NCI-H187 (cell line): ENCODE measurements at regions not wholly inside any gene's neighbourhood (a gene's known extent, or its start where the extent isn't known, plus 50 kb on each side); places are given as distances from the start of the nearest gene placed in this dataset.

Experiments
- DNase-seq, 2 experiments: peaks; one replicate each; lab custom pipeline; 2025; lab: John Stamatoyannopoulos, UW

DNA sequence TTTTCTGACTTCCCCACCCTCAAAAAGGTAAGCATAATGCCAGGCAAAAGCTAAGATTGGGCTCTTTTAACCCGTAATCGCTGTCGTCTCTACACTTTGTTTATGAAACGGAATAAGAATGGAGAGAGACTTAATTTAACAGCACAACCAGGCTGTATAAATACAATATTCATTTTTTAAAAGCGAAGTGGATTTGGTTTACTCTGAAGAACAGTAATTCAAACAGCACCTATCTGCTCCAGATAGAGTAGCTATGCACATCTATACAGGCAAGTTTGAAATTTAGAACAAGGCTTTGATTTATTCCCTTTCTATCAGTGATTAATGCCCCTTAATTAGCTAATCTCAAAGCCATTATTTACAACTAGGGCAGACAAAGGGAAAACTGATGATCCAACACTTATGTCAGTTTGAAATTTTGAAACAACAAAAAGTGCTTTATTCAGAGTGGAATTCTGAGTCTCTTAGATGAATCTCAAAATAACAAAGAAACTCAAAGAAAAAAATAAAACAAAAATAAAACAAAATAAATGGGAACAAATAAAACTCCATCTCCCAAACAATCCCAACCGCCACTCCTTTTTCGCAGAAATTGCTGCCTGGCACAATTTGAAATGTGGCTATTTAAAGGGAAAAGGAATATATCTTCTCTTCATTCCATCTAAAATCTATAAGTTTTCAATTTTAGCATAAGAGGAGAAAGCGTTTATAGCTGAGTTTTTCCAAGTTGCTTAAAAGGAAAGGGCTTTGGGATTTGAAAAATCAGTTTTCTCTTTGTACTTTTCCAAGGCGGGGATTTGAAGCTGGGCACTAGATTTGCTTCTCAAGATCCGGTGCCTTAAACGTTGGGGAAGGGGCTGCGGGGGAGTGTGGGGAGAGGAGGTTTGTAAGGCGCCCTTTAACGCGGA lies 298.6 kb downstream of the PARP8 start:
- DNase-seq: no peak

DNA sequence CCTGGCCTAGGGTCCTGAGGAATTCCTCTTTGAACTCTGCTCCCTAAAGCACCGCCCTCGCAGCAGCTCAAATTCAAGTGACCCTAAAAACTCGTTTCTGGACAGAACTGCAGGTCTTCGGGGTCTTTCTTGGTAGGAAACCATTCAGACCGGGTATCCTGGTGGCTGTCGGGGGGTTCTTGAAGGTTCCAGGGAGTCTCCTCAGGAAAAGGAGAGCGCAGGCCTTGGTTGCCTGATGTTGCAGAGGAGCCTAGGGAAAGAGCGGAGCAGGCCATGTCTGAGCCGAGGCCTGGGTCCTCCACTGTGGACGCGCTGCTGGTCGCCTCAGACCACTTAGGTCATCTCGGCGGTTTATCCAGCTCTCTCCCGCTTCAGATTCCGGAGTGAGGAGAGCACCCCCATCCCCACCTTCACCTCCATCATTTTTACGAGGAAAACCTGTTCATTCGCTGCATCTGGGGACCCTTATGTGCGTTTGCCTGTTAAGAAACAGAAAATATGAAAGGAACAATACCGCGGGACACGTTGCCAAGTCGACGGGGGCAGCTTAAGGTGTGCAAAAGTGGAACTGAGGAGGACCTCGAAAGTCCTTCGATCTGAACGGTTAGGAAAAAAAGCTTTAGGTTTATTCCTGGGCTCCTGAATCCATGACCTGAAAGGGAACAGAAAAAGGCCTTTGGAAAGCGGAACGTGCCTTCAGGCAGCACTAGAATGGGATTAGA lies 299.4 kb downstream of the PARP8 start:
- DNase-seq: no peak

DNA sequence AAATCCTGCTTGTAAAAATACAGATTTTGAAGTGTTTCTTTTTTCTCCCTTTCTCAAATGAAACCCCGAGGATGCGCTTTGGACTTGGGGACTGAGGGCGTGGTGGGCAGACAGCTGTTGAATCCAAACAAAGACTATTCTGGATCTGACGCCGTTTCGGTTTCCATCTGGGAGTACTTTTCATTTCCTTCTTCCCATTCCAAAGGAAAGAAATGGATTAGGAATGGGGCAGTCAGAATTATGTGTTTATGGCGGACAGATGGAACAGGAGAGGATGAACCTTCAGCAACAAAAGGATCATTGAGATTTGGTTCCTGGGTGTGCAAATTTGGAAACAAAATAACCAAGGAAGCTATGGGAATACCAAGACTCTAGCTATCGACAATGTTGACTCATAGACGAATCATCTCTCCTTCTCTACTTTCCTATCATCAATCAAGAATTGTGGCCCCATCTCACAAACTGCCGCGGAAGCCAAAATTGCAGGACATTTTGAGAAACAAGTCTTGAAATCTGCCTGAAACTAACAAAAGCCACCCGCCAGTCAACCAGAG lies 300.6 kb downstream of the PARP8 start:
- no peak for DNase-seq

DNA sequence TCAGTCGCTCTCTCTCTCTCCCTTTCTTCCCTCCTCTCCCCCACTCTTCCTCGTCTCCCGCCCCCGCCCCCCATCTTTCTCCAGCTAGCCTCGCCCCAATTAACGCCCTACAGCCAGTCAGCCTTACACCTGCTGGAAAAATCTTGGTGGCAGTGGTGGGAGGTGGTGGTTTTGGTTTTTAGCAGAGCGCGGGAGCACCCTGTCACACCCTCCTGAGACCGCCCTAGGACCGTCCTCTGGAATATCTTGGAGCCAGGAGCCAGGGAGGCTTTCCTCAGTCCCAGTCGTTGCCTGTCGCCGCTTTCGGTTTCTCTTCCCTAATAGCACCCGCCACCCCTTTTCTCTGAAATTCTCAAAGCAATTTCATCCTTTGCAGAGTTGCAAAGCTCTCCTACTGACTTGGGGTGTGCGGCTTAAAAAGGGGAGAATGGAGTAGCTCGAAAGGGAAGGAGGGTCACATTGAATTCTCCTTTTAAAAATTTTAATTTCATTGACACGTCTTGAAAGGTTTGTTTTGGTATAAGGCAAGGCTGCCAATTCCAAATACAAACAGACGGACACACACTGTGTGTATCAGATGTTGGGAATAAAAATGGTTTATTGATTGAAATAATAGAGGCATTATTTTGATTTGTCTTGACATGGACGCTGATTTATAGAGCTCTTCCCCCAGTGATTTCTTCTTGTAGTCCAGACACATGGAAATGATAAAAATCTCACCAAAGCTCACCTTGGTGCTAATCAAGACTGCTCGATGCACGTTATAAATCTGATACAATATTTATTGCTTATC lies 301.3 kb downstream of the PARP8 start:
- no peak for DNase-seq

DNA sequence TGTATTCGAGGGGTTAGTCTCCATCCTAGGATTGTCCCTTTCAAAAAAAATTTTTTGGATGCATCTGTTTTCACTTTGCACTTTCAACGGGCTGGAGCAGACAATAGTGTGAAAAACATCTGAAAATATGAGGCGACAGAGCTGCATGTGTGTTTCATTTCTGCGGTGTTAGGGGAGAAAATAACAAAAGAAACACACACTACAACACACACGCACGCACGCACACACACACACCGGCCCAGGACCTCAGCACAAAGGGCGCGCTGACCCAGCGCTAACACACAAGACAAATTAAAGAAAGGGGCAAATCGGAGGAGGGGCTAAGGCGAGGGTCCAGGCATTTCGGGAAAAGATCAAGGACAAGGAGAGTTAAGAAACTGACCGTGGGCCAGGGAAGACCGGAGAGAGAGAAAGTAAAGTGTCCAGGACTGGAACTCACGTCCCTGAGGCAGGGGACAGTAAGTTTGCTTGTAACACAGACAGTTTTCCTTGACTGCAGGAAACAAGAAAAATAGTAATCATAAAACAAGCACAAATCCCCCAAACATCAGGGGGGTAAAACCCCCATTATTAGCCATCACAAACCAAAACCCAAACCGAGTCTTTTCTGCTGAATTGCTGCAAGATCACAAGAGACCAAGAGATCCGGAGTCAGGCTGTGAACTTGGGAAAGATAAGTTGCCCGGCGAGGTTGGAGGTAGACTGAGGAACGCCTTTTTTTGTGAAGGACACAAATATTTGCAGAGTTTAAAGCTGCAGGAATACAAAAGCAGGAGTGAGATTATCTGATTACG lies 302.1 kb downstream of the PARP8 start:
- no peak for DNase-seq

DNA sequence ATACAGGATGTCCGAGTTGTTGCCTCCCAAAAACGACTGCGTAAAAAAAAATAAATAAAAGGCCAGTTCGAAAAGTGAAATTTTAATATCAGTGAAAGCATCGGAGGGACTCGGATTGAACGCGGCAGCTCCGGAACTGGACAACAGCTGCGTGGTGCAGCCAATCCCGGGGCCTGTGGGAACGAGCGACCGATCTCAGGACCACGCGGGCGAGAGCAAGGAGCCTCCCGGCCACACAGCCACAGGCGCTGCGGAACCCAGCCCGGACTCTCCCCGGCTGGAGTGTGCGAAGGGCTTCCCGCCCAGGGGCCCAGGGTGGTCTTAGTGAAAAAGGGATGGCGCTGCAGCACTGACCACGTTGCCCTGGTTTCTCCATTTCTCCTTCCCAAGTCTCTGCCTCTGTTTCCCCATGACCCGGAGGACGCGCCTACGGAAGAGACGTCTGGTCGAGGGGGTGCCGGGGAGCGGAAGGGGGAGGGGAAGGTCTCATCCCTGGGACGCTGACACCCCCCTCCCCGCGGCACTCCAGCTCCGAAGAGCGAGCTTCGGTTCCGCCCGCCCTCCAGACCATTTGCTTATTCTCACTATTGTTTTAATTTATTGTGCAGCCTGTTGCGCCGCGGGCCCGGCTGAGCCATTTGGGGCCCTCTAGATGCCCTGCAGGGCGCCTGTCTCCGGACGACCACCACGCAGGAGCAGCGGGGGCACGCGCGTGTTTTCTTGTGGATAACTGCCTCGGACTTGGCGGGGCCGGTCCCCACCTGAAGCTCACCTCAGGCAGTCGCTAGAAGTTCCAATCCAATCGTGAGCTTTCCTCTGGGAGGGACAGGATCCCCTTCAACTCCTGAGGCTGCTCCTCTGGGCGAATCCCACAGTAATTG lies 303.0 kb downstream of the PARP8 start:
- no peak for DNase-seq

DNA sequence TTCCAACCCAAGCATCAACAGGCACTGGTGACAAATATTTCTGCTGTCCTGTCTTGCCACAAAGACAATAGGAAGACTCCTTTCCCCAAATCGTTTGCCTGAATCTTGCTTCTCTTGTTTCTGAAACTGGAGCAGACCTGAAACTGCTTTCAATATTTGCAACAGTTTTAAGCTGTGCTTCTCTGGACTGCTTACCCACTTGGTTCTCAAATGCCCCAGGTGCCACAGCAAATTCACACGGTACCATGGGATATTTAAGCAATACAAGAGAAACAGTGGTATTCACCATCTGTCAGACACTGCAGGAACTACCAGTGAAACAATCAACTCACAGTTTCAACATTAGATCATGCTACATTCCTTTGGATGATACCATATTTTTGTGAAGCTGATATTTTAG lies 309.4 kb downstream of the PARP8 start:
- no peak for DNase-seq

DNA sequence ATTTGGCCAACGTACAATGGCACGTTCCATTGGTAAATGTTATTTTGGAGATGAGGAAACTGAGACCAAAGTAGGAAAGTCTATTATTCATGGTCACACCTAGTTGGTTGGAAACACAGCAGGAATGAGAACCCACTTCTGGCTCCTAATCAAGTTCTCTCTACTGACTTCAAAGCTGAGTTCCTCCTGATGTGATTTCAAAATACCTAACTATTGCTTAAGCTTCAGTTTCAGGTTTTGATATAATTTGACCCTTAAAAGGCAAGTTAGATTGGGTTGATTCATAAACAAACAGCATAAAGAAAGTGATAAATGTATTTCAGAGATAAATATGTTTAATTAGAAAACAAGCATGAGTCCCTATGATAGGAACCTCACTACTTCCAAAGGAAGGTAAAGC lies 312.5 kb downstream of the PARP8 start:
- no peak for DNase-seq

DNA sequence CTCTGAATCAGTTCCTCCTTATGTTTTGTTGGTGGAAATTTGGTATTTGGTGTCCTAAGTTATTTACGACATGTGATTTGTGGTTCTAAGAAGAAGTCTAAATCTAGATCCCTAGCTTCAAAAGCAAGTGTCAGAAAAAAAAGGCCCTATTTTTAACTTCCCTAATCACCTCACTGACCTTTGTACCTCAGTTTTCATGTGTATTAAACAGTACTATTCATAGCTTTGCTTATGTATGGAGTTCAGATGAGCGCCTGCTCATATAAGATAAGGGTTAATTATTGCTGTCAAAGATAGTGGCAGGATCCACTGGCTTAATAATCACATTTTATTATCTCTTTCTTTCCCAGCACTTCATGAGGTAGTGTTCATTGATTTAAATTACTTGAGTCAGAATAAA lies 318.2 kb downstream of the PARP8 start:
- DNase-seq: no peak

DNA sequence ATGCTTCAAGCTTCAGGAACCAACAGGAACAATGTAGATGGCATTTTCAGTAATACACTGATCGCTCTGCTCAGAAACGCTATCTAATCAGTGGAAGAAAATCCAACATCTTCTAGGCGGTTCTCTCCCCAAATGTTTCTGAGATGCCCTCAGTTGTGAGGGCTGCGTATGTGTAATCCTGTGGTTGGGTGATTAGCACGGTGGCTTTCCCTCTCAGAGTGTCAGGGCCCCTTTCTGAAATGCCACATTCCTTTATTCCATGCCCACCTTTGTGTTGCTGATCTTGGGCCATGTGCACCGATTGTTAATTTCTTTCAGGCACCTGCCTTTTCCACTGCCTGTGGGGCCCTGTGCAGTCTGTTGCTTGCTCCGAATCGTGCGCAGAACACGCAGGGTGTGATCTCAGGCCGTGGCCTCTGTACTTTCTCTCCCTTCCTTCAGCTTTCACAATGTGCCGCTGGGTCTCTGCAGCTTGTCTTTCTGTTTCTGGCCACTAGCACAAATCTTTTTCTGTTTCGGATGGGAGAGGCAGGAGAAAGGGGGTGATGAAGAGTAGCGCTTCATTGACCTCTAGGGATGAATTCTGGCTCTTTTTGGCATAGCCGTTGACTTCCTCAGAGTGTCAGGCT lies 324.0 kb downstream of the PARP8 start:
- no peak for DNase-seq

DNA sequence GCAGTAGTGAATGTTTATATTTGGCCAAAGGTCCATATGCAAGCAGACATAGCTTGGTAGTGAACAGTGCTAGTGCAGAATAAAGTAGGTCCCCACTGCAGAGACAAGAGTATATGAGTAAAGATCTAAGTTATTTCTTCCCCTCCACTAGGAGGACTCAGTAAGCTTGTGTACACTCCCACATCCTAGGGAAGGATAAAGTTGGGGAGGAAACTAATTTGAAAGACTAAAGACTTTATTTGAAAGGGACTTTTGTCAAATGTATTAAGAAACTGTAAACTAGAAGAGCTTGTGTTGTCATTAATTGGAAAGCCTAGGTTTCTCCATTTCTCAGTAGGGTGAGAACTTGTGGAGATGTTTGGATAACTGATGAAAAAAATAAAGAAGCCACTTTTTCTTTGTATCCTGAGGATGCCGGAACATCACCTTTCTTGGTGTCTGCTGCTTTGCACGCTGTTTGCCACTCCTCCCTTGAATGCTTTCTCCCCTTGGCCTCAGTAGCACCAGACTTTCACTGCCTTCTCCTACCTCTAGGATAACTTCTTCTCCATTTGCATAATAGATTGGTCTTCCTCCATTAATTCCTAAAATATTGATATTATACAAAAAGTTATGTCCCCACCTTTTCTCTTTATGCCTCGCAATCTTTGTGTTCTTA lies 329.0 kb downstream of the PARP8 start:
- DNase-seq: no peak

DNA sequence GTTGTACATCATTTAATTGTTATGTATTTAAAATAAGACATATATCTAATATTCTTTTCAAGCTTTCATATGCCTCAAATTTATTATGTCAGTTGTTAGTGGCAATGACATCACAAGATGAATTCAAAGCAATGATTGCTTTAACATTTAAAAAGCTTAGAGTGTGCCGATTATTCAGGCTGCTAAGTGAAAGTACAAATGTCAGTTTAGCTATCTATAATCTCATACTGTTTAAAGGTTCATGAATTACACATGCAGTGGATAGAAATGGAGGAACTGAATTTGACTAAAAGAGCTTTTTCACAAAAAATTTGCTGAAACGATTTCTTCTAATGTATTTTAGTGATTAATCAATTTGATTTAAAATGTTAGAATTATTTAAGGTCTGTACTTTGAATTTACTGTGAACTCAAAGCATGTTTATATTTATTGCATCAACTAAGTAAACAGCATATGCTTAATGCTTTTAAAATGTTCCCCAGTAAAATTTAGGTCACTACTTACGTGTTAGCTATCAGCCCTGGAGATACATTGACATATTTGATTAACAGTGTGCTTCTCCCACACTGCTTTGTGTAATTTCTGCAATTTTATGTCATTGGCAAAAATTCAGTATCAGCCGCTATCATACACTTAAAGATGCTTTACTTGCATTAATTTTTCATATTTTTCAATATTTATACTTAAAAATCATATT lies 334.9 kb downstream of the PARP8 start:
- DNase-seq: no peak

DNA sequence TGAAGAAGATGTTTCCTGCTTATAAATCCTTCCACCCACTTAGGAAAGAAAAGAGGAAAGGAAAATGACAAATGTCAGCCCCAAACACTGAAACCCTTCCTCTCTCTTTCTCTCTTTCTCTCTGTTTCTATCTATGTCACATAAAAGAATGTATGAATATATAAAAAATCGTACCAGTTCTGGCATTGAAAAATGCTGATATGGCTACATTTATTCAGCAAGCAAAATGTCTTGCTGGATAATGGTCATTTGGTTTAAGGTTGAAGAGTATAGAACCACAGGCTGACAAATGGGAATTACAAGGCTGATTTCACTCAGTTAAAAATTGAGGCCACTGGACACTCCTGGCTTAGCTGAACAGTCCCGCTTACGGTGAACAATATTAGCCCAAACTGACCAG lies 335.9 kb downstream of the PARP8 start:
- DNase-seq: no peak

DNA sequence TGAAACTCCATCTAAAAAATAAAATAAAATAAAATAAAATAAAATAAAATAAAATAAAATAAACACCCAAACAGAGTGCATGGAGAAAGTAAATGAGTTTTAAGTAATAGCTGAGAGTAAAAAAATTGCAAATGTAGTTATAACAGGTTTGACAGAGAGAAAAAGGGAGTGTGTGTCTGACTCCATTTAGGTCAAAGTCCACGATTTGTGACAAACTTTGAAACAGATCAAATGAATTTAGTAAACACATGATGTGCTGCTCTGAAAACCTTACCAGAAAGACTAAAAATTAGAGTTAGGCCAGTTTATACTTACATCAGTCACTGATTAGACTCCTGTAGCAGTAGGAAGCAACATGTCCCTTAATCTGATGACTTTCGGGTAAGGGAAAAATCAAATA lies 346.6 kb downstream of the PARP8 start:
- DNase-seq: no peak

DNA sequence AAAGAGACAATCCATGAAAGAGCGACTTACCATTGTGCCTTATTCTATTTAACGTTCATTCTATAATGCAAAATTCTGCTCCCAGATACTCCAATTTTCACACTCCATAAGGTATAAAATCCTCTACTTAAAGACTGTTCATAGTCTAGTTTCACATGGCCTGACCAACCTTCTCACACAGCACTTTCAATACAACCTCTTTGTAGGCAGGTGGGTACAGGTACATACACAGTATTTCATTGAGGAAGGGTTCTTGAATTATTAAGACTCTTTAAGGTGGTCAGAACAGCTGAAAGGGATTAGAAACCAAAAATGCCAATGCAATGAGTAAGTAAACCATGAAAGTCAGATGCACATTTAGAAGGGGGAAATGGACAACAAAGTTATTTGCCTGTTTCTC lies 352.0 kb downstream of the PARP8 start:
- DNase-seq: no peak

DNA sequence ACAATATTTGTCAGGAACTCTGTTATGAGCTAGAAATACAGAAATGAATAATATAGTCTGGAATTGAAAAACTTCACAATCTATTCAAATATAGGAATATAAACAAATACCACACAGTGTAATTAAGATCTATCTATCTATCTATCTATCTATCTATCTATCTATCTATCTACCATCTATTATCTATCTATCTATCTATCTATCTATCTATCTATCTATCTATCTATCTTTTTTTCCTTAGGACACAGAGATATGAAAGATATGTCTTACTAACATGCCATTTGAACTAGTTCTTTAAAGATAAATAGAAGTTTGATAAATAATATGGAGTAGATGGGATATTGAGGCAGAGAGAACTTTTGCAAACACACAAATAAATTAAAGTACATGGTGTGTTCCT lies 357.8 kb downstream of the PARP8 start:
- no peak for DNase-seq

DNA sequence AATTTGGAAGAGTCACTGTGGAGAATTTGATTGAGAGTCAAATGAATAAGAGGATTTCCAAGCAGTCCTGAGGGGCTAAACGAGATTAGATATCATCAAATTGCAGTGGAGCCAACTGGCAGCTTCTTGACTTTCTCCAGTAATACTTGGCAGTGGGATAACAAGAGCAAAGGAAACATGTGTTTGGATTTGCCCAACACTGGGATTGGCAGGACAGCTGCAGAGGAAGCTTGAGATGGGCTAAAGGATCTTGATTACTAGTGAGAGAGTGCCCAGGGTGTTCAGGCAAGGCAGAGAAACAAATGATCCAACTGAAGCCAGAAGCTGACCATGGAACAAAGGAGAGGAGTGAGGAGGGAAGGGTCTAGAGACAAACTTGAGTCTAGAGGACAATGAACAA lies 356.0 kb upstream of the ISL1 start:
- DNase-seq: no peak

DNA sequence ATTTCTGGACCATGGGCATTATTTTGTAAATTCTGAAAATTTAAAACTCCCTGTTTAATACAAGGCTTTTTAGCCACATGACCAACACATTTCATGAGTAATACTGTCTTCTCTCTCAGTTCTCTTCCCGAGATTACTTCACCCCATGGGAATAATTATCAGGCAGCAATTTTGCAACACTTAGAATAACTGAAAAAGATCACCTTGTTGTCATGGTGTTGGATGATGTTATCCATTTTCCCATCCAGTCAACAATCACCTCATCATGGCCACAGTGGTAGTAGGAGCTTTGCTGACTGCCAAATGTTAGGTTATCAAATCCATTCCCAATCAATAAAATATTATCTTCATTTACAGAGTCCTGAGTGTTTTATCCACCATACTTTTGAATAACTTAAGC lies 354.9 kb upstream of the ISL1 start:
- no peak for DNase-seq

DNA sequence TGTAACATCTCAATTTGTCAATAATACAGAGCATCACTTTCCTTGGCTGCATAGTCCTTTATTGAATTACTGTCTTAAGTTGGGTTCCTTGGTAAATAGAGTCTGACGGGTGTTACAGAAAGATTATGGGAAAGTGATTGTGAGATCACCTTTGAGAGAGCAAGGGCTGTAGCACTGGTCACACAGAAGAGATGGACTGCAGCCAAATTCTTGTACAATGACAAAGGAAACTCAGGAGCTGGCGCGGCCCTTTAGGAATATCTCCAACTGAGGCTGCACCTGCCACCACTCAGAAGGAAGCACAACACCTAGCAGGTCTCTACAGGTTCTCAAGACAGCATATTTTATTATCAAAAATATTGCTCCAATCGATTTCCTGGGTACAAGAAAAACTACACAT lies 350.0 kb upstream of the ISL1 start:
- DNase-seq: no peak
